DMS114 treated with DMSO at 0.1 percent for 48 hours (cell line): ENCODE measurements at regions not wholly inside any gene's neighbourhood (a gene's known extent, or its start where the extent isn't known, plus 50 kb on each side); places are given as distances from the start of the nearest gene placed in this dataset.
"Not testable (repeated sequence)": the region's sequence is repeated elsewhere in the genome, so short reads cannot be mapped to it uniquely, and the experiment has no call there.

ENCODE experiments used
- DNase-seq: peaks from one replicate; lab custom pipeline; 2025; ENCODE audit not compliant: unreplicated experiment; lab: John Stamatoyannopoulos, UW

- DNase-seq = no peak
These were observed 66.6 kb upstream of the ADAMTS5 start for GRCh38 chr21:27033471-27033870.

GRCh38 chr21:27026501-27026900 is 59.6 kb upstream of the ADAMTS5 start:
- no peak for DNase-seq

- DNase-seq = not testable (repeated sequence)
These were observed 58.8 kb upstream of the ADAMTS5 start for GRCh38 chr21:27025708-27026107.

- DNase-seq = no peak
These were observed 58.1 kb upstream of the ADAMTS5 start for GRCh38 chr21:27024971-27025370.

GRCh38 chr21:27024301-27024700 is 57.4 kb upstream of the ADAMTS5 start:
- no peak for DNase-seq

GRCh38 chr21:27023186-27023585 is 56.3 kb upstream of the ADAMTS5 start:
- DNase-seq = no peak

- DNase-seq = no peak
These were observed 54.9 kb upstream of the ADAMTS5 start for GRCh38 chr21:27021801-27022200.

- DNase-seq = no peak
These were observed 54.2 kb upstream of the ADAMTS5 start for GRCh38 chr21:27021046-27021445.

GRCh38 chr21:27017246-27017645 is 50.4 kb upstream of the ADAMTS5 start:
- no peak for DNase-seq
